Inferior parietal cortex (tissue), 1 donor: ENCODE measurements at regions not wholly inside any gene's neighbourhood (a gene's known extent, or its start where the extent isn't known, plus 50 kb on each side); places are given as distances from the start of the nearest gene placed in this dataset.
A peak's percentile ranks its signal among the peaks of the same experiment; 100 is the strongest.

Source experiments
- DNase-seq: peaks from one replicate; pipeline ENCODE4 v3.0.0-alpha.2; 2016; ENCODE audit errors: extremely low spot score

DNA sequence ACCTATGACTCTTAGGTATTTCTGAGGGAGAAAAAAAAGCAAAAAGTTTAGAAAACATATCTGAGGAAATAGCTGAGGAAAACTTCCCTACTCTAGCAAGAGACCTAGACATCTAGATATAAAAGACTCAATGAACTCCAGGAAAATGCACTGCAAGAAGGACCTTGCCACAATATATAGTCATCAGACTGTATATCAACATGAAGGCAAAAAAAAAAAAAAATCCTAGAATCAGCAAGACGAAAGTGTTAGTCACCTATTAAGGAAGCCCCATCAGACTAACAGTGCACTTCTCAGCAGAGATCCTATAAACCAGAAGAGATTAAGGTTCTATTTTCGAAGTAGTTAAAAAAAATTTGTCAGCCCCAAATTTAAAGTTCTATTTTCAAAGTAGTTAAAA lies 166.2 kb downstream of the TMEM38B start:
- no peak for DNase-seq

- DNase-seq: no peak
These were observed 167.6 kb downstream of the TMEM38B start for GRCh38 chr9:105861972-105862371.

DNA sequence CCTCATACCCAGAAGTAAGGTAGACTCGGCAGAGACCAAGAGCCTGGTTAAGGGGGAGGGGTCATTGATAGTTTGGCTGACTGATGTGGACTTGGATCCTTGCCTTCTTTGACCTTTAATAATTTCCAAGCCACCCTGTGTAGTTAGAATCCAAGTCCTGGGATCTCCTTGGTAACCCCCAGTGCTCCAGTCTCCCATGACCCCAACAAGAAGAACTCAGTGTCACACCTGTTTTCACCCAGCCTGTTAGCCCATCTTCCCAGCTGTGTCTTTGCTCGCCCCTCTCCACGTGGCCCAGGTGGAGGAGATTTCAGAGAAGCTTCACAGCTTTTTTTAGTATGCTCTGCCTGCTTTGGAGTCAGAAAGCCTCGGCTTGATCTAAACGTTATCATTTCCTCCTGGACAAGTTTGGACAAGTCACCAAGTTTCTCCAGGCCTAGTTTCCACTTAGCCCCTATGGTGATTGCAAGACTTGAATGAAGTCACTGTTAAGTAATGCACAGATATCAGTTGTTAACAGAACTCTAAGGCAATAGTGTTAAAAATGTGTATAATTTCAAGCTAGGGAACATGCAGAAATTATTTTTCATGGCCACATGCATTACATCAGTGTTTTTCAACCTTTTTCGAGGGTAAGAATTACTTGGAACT lies 170.0 kb downstream of the TMEM38B start:
- DNase-seq: no peak

DNA sequence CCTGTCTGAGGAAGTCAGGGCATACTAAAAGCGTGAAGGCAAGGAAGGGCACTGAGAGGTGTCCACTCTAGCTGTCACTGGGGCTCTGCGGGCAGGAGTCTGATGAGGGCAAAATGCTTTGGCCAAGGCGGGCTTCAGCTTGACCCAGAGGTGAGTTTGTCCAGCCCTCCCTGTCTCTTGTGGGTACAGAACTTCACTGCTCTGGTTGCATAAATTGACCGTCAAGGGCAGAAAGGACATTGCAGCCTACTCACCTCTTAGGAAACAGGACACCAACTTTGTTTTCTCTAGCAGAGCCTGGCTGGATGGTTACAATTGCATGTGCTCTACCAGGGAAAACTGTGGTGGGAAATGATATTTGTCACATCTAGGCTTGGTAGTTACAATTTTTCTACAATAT lies 170.9 kb downstream of the TMEM38B start:
- DNase-seq: no peak

DNA sequence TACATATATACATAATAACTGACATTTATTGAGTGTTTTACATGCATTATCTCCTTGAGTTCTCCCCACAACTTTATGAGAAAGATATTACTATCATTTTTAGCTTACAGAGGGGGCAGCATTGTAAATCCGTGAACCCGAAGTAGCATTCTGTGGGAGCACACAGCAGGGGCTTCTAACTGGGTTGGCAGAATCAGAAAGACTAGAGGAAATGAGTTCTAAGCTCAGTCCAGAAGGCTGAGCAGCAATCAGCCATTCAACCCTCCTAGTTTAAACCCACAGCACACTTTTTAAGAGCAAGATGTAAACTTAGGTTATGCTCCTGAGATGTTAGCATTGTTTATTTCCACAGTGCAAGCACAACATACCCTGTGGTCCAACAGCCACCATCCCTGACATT lies 177.2 kb downstream of the TMEM38B start:
- DNase-seq: no peak

DNA sequence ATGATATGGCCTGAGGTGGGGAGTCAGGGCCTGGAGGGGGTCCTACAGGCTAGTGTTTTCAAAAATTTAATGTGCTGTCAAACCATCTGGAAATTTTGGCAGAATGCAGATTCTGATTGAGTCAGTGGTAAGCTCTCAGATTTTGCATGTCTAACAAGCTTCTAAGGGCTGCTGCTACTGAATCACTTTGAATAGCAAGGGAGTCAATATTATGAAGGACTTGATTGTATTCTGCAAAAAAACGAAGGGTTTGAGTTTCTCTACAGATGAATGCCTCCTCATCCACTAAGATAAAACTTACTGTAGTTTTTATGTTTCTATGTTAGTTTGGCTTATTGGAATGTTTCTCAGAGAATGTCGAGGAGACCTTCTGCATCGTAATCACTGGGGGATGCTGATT lies 179.5 kb downstream of the TMEM38B start:
- no peak for DNase-seq

DNA sequence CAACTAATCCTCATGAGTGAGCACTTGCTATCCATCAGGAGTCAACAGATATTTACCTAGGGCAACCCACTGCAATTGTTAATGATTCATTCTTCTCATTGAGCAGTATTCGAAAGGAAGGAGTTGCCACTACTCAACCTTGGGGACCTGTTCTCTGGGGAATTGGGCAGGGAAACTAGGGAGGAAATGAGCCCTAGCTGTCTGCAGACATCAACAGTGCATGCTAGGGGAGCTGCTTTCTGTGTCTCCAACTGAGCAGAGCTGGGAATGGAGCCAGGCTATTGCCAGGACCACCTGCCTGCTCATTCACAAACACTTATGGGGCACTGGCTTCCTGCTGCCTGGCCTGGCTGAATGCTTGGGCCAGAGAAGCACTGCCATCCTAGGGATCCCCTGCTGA lies 183.4 kb downstream of the TMEM38B start:
- no peak for DNase-seq

DNA sequence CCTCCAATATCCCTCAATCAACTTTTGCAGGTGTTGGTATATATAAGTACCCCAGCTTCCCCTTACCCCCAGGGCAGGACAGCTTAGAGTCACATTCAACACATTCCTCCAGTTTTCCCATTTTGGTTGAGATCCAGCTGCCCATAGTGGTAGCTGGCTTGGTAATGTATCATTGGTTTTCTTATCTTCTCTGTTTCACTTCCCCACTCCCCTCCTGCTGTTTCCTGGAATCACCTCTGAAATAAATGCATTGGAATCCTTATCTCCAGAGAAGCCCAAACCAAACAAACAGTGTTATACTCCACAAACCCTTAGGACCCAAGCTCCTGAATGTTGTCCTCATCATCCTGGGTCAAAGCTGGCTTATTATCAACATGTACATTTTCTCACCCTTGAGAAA lies 184.8 kb downstream of the TMEM38B start:
- DNase-seq: no peak

DNA sequence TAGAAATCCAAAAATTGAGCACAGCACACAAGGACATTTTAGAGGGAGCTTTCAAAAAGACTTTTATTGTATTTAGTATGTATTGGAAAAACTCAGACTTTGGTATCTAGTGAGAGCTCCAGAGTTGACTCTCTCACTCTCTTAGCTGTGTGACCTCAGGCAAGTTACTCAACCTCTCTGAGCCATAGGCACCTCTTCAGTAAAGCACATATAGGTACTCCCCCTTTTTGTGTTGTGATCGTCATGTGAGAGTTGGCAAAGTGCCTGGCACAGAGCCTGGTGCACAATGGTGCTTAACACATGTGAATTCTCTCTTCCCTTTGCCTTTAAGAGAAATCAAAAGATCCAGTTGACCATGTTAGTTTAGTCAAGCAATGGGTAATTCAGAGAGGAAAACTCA lies 186.2 kb downstream of the TMEM38B start:
- DNase-seq: no peak

GRCh38 chr9:105881021-105881420 lies 186.7 kb downstream of the TMEM38B start:
- no peak for DNase-seq

DNA sequence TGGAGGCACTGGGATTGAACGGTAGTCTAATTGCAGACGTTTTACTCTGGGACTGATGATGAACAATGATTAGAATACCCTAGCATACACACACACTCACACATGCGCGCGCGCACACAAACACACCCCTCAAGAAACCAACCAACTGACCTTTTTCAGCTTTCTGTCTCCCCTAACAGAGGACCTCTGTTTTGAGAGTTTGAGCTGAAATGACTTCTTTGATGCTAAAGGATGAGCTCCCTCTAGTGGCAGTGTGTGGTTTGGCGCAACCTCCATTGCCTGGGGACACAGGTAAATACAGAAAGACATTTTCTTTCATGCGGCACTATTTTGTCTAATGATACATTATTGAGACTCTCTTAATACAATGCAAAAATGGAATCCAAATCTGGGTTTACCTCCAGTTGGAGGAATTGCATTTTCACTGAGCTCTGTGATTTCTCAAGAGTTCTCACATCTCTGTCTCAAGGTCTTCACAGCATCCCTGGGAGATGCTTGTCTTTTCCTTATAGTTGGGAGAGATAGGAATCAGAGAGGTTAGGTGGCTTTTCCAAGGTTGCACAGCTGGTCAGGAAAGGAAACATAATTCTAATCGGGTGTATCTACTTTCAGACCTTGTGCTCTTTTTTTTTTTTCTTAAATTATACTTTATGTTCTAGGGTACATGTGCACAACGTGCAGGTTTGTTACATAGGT lies 187.5 kb downstream of the TMEM38B start:
- DNase-seq: peak; percentile 92

DNA sequence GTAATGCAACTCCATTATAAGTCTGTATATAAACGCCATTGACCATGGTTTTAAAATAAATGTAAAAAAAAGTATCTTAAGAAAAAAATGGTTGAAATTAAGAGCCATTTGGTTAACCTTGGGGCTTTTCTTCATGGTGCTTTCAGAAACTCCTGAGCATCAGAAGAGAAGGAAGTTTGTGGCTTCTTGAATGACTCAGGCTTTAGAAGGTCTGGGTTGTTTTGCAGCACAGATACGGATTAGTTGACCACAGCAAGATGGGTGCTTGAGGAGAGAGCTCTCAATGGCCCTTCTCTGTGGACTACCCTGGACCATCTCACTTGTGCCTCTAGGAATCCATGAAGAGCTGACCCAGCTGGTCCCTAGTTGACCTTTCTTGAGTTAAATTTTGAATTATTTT lies 189.5 kb downstream of the TMEM38B start:
- no peak for DNase-seq

DNA sequence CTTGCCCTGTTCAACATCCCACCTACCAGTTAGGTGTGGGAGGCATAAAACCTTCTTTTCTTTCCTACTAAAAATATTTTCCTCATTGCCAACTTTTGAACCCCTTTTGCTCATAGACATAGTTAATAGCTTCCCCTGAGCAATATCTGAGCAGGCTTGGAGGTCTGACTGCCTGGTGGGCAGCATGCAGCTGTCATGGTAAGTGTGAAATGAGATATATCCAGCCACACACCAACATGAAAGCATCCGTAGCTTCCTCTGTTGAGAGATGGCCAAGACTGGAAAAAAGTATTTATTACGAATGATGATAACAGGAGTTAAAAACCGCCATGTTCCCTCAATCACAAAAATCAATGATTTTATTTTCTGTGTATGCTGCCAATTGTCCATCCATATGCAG lies 190.1 kb downstream of the TMEM38B start:
- no peak for DNase-seq

GRCh38 chr9:105886136-105886535 lies 191.8 kb downstream of the TMEM38B start:
- DNase-seq: peak; percentile 46

DNA sequence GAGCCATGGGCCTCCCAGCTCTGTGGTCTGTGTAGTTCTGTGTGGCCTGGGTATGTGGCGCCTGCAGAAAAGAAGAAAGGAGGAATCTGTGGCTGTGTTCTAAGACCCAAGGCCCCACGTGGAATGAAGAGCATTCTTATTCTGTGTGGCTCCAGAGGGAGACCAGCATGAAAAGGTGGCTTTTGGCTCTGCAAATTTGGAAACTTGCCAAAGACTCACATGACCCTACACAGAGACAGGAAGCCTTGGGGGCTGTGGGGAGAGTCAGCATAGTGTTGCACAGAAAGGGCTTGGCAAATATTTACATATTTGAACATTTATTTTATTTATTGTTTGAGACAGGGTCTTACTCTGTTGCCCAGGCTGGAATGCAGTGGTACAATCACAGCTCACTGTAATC lies 193.3 kb downstream of the TMEM38B start:
- no peak for DNase-seq

GRCh38 chr9:105890046-105890822 lies 195.9 kb downstream of the TMEM38B start:
- DNase-seq: no peak

- no peak for DNase-seq
These were observed 205.8 kb downstream of the TMEM38B start for GRCh38 chr9:105900123-105900522.

GRCh38 chr9:105901514-105902109 lies 207.3 kb downstream of the TMEM38B start:
- peak; percentile 52 for DNase-seq

DNA sequence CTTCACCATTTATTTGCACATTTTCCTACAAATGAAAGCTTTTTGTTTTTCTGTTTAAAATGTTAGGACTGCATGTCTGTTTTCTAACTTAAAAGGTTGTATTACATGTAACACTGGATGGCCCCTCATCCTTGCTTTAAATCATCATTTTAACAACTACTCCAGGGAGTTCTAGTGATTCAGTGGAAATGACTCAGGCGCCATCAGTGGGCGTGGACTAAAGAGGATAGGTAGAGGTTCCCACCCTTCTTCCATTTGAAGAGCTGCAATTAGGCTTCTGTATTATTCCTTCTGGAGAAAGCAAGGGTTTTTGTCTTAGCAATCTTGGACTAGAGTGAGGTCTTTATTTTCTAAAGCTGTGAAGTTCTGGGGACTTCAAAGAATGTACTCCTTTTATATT lies 213.7 kb downstream of the TMEM38B start:
- no peak for DNase-seq

- DNase-seq: no peak
These were observed 217.0 kb downstream of the TMEM38B start for GRCh38 chr9:105911104-105911911.

- DNase-seq: no peak
These were observed 218.0 kb downstream of the TMEM38B start for GRCh38 chr9:105912157-105912862.
